Right renal pelvis (tissue), 4 donors: ENCODE measurements at regions not wholly inside any gene's neighbourhood (a gene's known extent, or its start where the extent isn't known, plus 50 kb on each side); places are given as distances from the start of the nearest gene placed in this dataset.

Experiments used
- DNase-seq, 4 donors: peaks; one replicate each; pipeline ENCODE4 v3.0.0-alpha.2; 2013; ENCODE audit warnings: low read depth in 4 of 4, low spot score in 3 of 4, missing footprints in 1 of 4

DNA sequence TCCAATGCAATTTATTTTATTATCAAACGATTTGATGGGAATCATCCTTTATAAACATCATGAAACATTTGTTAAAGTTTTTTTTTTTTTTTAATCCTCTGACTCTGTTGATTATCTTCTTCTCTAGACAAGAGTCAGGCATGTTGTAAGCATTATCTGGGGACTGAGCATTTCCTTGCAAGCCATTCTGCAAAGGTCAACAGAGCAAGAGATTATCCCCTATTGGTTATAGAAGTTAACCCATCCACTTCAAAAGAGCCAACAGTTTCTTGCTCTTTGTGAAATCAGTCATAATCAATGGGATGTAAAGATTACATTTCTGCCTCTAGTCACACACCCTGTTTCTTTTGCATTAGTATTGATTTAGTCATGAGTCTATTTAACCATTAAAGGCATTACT is 368.8 kb upstream of the ADGRL4 start:
- DNase-seq: no peak

GRCh38 chr1:79374397-79374796 is 367.9 kb upstream of the ADGRL4 start:
- DNase-seq: no peak

- DNase-seq: no peak
Measured at GRCh38 chr1:79373481-79374125, 367.1 kb upstream of the ADGRL4 start.

DNA sequence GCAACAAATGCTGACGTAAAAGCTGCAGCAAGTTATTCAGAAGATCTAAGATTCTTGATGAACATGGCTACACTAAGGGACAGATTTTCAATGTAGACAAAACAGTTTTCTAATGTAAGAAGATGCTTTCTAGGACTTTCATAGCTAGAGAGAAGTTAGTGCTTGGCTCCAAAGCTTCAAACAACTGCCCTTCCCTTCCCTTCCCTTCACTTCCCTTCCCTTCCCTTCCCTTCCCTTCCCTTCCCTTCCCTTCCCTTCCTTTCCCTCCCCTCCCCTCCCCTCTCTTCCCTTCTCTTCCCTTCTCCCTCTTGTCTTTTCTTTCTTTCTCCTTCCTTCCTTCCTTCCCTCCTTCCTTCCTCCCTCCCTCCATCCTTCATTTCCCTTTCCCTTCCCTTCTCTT is 365.3 kb upstream of the ADGRL4 start:
- DNase-seq: no peak

DNA sequence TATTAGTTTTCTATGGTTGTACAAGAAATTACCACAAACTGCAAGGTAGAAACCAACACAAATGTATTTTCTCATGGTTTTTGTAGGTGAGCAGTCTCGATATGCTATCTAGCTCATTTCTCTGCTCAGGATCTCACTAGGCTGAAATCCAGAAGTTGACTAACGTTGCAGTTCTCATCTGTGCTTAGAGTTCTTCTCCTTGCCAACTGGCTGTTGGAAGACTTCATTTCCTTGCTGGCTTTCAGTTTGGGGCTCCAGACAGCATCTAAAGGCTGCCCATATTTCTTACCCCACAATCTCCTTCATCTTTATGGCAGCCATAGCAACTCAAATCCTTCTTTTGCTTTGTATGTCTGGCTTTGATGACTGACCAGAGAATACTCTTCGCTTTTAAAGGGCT is 362.6 kb upstream of the ADGRL4 start:
- no peak for DNase-seq

- DNase-seq: no peak
Measured at GRCh38 chr1:79364896-79365295, 358.4 kb upstream of the ADGRL4 start.

GRCh38 chr1:79363430-79363829 is 356.9 kb upstream of the ADGRL4 start:
- no peak for DNase-seq

DNA sequence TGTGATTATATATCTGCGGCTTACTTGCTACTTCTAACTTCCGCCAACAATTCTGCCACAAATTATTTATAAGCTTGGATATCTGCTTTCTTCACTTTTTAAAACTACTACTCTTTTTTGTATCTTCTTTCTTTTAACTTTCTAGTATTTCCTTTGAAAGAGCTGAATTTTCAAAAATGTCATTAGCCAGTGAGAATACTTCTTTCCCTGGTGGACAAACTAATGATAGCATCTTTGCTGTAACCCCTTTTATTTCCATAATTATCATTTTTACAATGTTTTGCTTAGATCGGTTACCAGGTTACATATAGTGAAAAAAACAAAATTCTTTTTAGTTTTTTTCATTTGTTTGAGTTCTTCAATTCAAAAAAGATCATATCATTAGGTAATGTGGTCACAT is 355.9 kb upstream of the ADGRL4 start:
- no peak for DNase-seq

DNA sequence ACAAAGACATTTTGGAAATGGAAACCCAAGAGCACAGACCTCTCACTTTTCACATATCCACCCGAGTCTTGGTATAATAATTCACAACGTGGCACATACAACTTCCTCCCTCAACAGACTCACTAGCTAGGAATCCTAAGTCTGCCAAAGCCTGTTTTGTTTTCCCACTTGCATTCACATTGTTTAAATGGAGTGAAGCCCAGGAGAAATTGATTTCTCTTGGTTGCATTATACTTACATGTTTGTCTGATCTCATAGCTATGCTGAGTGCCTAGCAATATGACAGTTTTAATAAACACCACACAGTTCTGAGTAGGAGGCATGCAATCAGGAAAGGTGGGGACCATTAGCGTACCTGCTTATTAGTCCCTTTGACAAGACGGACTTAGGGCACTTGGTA is 348.6 kb upstream of the ADGRL4 start:
- DNase-seq: no peak

- no peak for DNase-seq
Measured at GRCh38 chr1:79353224-79353623, 346.7 kb upstream of the ADGRL4 start.

DNA sequence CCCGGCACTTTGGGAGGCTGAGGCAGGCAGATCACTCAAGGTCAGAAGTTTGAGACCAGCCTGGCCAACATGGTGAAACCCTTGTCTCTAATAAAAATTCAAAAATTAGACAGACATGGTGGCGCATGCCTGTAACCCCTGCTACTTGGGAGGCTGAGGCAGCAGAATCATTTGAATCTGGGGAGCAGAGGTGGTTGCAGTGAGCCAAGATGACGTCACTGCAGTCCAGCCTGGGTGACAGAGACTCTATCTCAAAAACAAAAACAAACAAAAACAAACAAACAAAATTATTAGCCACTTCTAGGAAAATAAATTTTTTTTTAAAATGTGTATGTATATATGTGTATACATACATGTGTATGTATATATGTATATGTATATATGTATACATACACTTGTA is 320.3 kb upstream of the ADGRL4 start:
- no peak for DNase-seq

DNA sequence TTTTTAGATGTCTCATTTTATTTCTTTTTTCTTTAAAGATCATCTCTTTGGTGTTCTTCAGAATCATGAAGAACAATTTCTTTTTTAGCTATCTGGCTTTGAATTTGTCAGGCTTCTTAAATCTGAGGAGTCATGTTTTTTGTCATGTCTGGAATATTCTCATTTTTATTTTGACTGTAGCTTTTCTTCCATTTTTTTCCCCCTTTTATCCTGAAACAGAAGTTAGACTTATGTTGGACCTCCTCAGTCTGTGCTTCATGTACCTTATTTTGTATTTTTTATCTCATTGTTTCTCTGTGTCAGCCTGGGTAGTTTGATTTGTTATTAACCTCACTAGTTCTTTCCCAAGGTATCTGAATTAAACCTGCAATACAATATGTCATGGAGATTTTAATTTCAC is 319.2 kb upstream of the ADGRL4 start:
- no peak for DNase-seq

GRCh38 chr1:79325126-79325525 is 318.6 kb upstream of the ADGRL4 start:
- DNase-seq: no peak

GRCh38 chr1:79323239-79324025 is 316.9 kb upstream of the ADGRL4 start:
- DNase-seq: no peak

GRCh38 chr1:79322511-79323027 is 316.0 kb upstream of the ADGRL4 start:
- no peak for DNase-seq

DNA sequence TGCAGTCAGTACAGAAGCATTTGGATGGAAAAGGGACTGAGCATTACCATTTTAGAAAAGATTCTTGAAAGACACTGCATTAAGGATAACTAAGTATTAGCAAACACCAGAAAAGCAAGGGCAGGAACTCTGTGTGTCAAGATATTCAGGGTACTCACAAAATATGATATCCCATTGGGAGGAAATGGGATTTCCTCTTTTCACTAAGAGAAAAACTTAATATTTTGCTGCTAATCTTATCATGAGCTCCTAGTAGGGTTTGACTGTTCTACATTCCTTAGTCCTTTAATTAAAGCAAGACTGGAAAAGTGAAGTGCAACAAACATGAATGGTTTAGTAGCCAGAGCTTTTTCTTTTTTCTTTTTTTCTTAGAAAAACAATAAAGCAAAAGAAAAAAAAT is 305.9 kb upstream of the ADGRL4 start:
- DNase-seq: no peak

- DNase-seq: no peak
Measured at GRCh38 chr1:79310609-79311008, 304.1 kb upstream of the ADGRL4 start.

DNA sequence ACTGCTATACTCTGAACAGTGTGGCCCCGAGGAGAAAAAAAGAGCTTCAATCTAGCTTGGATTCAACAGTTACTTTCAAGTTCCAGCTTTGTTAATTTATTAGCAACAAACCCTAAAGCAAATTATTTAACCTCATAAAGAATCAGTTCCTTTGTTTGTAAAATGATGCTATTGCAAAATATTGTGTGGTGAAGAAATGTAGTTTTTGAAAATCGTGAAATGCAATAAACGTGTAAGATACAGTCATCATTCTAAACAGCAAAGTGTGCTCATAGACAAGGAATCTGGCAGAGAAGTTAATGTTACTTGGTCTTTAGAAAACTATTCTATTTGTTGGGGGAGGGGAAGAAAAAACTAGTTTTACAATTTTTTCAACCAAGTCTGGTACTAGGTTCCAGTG is 297.6 kb upstream of the ADGRL4 start:
- DNase-seq: no peak

GRCh38 chr1:79303040-79303439 is 296.5 kb upstream of the ADGRL4 start:
- DNase-seq: no peak

DNA sequence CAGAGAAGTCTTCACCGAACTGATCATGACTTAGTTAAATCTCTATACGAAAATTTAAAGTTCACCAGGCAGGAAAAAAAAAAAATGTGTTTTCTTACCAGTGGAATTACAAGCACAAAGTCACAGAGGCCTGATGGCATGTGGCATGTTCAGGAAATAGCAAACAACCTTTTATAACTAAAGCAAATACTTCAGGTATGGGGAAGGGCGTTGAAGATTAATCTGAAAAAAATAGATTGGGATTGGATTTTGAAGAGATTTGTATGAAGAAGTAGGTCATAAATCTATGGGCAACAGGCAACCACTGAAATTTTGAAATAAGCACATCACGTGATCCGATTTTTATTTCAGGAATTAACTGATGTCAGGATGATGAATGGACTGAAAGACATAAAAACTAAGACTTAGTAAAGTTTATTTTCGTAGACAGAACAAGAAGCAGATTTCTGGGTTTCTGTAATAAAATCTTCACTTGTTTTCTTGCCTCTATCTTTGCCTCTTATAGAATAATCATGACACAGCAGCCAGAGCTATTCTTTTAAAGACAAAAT is 295.9 kb upstream of the ADGRL4 start:
- DNase-seq: no peak

GRCh38 chr1:79295967-79296366 is 289.4 kb upstream of the ADGRL4 start:
- no peak for DNase-seq

DNA sequence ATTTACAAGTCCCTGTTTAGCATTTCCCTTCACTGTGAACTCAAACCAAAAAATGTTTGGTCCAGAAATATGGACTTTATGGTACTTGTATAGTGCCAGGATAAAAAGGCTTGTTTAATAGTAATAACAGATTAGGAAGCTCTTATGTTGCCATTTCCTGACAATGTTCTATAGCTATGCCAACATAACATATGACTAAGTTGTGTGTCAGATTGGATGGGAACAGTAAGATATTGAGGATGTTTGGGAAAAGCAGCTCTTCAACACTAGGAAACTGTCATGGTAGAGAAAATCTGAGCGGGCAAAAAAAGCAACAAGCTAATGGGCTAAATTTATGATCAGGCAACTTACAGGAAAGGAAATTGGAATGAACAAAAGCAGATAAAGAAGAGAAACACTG is 287.1 kb upstream of the ADGRL4 start:
- no peak for DNase-seq
